ENCODE measurements at regions not wholly inside any gene's neighbourhood (a gene's known extent, or its start where the extent isn't known, plus 50 kb on each side); places are given as distances from the start of the nearest gene placed in this dataset.
"Not testable (repeated sequence)": the region's sequence is repeated elsewhere in the genome, so short reads cannot be mapped to it uniquely, and the experiment has no call there.

GRCh38 chr1:8167936-8168335 is 141.8 kb upstream of the ERRFI1 start:
- no peak for DNase-seq

GRCh38 chr1:8166406-8166805 is 140.3 kb upstream of the ERRFI1 start:
- no peak for DNase-seq

- no peak for DNase-seq
Measured at GRCh38 chr1:8165595-8166360, 139.7 kb upstream of the ERRFI1 start.

- DNase-seq, result no peak
Measured at GRCh38 chr1:8164670-8165069, 138.6 kb upstream of the ERRFI1 start.

GRCh38 chr1:8163039-8163438 is 136.9 kb upstream of the ERRFI1 start:
- DNase-seq, result no peak

GRCh38 chr1:8162168-8162567 is 136.1 kb upstream of the ERRFI1 start:
- no peak for DNase-seq

GRCh38 chr1:8161546-8162105 is 135.5 kb upstream of the ERRFI1 start:
- DNase-seq, result no peak

GRCh38 chr1:8159470-8160024 is 133.4 kb upstream of the ERRFI1 start:
- no peak for DNase-seq

- DNase-seq, result no peak
Measured at GRCh38 chr1:8158995-8159394, 132.9 kb upstream of the ERRFI1 start.

- DNase-seq, result no peak
Measured at GRCh38 chr1:8157765-8158164, 131.7 kb upstream of the ERRFI1 start.

GRCh38 chr1:8155528-8156186 is 129.5 kb upstream of the ERRFI1 start:
- DNase-seq, result no peak

- DNase-seq, result no peak
Measured at GRCh38 chr1:8154621-8155052, 128.5 kb upstream of the ERRFI1 start.

- no peak for DNase-seq
Measured at GRCh38 chr1:8153961-8154360, 127.9 kb upstream of the ERRFI1 start.

- DNase-seq, result no peak
Measured at GRCh38 chr1:8152731-8153702, 126.9 kb upstream of the ERRFI1 start.

- DNase-seq, result no peak
Measured at GRCh38 chr1:8151647-8152046, 125.5 kb upstream of the ERRFI1 start.

GRCh38 chr1:8149756-8150155 is 123.6 kb upstream of the ERRFI1 start:
- DNase-seq, result not testable (repeated sequence)

- no peak for DNase-seq
Measured at GRCh38 chr1:8147956-8148355, 121.8 kb upstream of the ERRFI1 start.

- no peak for DNase-seq
Measured at GRCh38 chr1:8146257-8146855, 120.2 kb upstream of the ERRFI1 start.

- DNase-seq, result no peak
Measured at GRCh38 chr1:8145545-8146202, 119.6 kb upstream of the ERRFI1 start.

GRCh38 chr1:8144323-8144722 is 118.2 kb upstream of the ERRFI1 start:
- DNase-seq, result no peak

- DNase-seq, result no peak
Measured at GRCh38 chr1:8142955-8143629, 117.0 kb upstream of the ERRFI1 start.

Measured in suppressor macrophage treated with lipopolysaccharide for 4 hours (primary cell).